CD4-positive, alpha-beta T cell treated with Interleukin-12 subunit alpha and Interleukin-12 subunit beta, for 1 hour (primary cell): ENCODE measurements at regions not wholly inside any gene's neighbourhood (a gene's known extent, or its start where the extent isn't known, plus 50 kb on each side); places are given as distances from the start of the nearest gene placed in this dataset.
"Not testable (repeated sequence)": the region's sequence is repeated elsewhere in the genome, so short reads cannot be mapped to it uniquely, and the experiment has no call there.

Experiments
- DNase-seq: peaks from one replicate; pipeline ENCODE4 v3.0.0-alpha.2; 2020

DNA sequence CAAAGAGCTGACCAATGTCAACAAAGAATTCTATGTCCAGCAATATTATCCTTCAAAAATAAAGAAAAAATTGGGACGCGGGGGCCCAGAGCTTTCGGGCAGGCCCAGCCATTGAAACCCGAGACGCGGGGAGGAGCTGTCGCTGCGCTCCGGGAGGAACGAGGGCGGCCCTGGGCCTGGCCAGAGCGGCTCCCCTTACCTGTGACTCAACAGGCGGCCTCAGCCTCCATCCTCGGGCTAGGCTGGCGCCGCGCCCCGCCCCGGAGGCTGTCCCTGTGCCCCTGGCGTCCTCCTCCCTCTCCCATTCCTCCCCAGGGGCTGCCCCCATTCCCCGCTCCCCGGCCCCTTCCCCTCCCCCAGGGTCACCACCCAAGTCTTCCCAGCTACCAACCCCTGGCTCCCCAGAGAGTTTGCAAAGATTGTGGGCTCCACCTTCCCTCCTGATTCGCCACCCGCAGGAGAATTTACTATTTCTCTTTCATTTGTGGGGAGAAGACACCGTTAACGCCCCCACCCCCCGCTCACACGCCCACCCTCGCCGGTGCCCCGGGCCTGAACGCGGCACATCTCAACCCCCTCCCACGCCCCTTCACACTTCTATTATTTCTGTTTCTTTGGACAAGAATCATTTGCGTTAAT is 127.9 kb downstream of the ARRDC4 start:
- DNase-seq: not testable (repeated sequence)

DNA sequence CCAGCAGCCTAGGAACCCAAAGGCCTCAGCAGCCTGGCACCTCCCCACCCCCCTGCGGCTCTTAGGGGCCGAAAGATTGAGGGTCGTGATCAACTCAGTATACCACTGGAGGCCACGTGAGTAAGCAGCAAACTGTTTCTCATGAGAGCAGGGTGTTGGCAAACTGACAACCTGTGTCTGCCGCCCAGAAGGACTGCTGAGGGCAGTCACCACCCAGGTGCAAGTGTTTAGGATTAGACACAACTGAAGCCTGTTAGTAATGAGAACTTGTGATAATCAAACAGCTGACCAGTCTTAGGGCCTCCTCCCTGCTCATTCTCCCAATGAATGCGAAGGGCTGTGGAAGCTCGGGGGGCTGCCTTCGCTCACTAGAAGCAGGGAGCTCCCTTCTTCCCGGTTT is 128.8 kb downstream of the ARRDC4 start:
- DNase-seq: not testable (repeated sequence)

DNA sequence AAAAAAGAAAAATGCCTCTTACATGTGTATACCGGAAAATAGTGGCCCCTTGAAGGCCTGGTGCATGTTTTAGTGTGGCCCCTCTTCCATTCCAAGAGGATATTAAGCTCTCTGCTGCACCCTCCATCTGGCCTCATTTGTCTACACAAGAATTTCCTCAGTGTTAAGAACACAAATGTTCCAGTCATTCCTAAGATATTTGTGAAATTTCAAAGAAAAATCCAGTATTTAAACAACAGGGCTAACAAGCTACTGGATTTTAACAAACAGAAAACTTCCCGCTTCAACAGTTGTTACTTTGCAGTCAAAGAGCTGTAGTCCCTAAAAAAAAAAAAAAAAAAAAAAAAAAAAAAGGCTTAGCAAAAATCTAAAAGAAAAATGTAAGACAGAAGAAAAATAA is 137.5 kb downstream of the ARRDC4 start:
- not testable (repeated sequence) for DNase-seq

DNA sequence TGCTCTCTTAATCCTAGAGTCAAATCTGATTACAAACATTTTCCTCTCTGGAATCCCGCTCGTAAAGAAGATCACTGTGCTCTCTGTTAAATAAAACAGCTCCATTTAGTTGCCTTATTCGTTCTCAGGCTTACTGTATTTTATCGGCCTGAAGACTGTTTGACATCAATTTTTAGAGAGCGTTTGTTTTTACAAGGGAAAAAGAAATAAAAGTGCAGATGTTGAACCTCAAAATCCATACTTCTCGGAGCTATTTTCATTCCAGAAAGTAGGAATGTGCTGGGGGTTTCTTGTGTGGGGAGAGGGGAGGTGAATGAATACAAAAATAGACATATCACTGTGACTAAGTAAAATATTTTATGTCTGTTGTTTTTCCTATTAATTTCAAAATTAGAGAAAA is 140.1 kb downstream of the ARRDC4 start:
- not testable (repeated sequence) for DNase-seq

DNA sequence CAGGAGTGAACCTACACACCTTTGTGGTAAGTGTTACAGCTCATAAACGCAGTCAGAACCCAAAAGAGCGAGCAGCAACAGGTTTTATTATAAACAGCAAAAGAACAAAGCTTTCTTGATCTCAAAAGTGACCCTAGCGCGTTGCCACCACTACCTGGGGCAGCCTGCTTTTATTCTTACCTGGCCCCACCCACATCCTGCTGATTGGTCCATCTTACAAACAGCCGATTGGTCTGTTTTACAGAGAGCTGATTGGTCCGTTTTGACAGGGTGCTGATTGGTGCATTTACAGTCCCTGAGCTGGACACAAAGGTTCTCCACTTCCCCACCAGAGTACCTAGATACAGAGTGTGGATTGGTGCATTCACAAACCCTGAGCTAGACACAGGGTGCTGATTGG is 143.1 kb downstream of the ARRDC4 start:
- no peak for DNase-seq

DNA sequence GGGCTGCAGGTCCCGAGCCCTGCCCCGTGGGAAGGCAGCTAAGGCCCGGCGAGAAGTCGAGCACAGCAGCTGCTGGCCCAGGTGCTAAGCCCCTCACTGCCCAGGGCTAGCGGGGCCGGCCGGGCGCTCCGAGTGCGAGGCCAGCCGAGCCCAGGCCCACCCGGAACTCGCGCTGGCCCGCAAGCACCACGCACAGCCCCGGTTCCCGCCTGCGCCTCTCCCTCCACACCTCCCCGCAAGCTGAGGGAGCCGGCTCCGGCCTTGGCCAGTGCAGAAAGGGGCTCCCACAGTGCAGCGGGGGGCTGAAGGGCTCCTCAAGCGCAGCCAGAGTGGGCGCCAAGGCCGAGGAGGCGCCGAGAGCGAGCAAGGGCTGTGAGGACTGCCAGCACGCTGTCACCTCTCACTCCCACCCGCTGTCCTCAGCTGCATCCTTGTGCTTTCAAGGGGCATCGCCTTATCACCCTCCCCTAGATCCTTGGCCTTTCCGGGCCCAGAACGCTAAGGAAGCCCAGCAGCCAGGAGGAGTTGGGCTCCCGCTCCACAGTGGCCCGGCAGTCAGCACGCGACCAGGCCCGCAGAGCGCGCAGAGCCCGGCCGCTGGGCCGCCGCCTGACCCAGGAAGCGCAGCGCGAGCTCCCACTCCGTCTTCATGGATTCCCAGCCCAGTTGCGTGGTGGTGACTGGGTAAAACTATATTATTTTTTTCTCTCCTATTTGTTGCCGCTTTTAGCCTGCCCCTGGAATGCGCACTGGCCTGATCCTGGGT is 144.1 kb downstream of the ARRDC4 start:
- not testable (repeated sequence) for DNase-seq

DNA sequence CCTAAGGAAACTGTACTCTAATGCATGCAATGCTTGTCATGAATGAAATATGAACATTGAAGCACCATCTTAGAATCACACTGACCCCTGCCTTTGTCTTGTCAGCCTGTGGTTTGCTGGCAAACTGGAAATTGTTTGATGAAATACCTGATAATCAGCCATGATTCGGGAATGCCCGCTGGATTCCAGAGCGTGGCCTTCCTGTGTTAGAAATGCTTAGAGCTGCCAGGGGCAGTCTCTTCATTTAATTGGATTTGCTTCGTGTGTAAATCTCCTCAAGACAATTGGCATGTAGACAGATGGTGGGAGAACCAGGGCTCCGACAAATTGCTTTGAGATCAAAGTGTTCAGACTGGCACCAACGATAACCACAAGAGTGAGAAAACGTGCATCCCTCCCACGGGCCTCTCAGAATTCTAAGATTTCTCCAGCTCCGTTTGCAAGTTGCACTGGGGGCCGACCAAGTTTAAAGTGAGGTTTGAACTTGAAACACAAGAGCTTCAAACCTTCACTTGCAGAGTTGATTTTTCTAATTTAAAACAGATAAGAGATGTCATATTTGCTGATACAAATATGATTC is 146.2 kb downstream of the ARRDC4 start:
- DNase-seq: not testable (repeated sequence)

DNA sequence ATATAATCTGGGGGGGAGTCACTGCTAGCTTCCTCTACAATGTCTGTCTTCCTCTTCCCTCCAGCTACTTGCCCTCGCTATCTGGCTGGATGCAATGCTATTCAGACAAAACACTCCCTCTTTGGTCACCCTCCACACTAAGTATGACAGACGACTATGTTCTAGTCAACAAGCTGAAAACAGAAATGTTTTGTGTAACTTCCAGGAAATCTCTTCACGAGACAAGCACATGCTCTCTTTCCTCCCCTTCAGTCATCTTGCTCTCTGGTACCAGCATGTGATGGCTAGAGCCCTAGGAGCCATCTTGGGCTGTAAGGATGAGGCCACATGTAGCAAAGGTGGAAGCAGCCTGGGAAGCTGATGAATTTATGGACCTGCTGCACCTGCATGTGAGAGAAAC is 151.3 kb downstream of the ARRDC4 start:
- DNase-seq: no peak

DNA sequence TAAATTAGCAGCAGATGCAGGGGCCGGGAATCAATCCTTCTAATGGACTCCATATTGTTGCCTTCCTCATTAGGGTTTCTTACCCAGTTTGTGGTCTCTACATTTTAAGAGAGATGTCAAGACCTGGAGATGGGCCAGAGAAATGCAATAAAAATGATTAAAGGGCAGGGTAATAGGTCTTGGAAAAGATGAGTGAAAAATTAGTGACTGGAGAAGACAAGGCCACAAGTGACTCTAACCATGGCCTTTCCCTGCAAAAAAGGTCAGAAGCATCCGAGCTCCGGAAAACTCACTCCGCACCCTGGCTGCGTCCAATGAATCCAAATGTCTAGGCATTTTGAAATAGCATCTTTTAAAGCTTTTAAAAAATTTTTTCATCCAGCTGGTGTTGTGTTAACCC is 152.8 kb downstream of the ARRDC4 start:
- no peak for DNase-seq

DNA sequence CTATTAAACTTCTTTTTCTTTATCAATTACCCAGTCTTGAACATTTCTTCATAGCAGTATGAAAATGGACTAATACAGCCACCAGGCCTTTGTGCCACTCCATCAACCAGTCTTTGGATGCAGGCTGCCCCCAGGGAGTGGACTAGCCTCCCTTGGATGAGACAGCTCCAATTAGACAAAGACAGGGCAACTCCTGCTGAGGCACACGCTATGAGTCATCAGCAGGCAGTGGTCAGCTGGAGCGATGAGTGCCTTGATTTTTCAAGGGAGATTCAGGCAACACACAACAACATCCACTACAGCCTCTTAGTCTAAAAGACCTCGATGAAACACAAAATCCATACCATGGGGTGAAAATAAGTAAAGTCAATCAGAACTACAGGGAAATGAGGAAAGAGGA is 160.1 kb downstream of the ARRDC4 start:
- no peak for DNase-seq

DNA sequence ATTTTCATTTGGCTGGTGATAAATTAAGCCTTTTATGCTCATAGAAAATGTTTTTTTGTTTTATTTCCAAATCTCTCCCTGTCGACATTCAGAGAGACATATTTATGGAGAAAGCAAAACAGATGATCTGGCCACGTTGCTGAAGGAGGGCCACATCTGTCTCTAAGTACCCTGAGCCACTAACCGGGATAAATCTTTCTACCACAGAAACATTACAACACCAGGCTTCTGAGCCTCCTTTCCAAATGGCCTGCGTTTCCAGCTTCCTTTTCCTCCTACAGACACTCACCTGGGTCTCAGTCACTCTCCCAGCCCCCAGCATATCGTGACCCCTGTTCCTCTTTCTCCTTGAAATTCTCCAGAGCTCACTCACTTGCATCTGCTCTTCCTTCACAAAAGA is 161.0 kb downstream of the ARRDC4 start:
- DNase-seq: no peak

DNA sequence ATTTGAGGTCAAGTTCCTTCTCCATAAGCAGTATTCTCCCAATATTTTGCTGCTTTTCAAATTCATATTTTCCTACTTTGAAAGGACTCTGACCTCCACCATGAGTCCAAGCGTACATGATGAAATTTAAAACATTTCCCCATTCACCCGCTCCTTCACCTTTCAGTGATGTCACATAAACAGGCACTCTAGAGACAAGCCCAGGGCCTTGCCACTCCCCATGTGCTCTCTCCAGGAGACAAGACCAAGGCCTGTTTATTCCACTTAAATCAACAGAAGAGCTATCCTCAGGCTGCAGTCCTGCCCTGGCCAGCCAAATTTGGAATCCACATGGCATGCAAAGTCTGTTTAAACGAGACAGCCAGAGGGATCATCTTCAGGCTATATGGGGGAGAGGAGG is 161.5 kb downstream of the ARRDC4 start:
- no peak for DNase-seq

DNA sequence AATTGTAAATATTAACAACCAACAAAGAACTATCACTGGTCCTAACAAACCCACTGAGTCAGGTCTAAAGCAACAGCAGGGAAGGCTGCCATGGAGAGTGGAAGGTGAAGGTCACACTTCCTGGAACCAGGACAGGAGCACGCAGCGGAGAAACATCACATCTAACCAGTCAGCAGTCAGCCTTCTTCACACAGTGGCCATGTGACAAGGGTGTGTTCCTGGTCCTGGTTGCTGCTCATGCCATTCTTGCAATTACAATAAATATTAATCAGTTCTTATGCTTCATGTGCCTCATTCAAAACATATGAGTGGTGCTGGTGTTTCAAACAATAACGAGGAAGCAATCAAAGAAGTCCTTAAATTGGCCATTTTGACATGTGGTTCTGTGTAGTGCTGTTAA is 162.8 kb downstream of the ARRDC4 start:
- DNase-seq: no peak

DNA sequence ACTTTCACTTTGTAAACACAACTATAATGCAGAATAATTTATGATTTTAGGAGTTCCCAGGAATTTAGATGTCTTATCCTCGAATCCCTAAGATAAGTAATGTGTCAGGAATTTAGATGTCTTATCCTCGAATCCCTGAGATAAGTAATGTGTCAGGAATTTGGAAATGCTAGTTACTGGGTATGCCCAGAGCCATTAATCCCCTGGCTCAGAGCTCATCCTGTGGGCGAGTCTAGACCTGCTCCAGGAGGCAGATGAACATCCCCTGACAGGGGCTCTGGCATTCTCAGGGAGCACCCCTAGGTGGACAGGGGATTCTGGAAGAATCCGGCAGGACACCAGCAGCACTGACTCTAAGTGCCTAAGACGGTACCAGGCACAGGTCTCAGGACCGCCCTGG is 163.3 kb downstream of the ARRDC4 start:
- no peak for DNase-seq

DNA sequence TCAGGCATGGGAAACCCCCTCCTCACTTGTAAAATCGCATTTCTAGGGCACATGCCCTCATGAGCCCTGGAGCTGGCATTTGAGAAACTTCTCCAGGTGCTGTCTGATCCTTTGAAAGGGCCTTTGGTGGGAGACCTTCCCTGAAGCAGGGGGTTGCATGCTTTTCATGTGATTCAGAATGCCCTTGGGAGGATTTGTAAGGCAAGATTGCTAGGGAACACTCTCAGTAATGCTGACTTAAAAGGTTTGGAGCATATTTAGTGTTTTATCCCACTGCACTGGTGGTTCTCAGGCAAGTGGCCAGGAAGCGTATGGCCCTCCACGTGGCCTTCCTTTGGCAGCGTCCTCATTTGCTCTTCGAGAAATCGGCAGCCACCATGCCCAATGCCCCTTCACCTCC is 164.1 kb downstream of the ARRDC4 start:
- DNase-seq: no peak

DNA sequence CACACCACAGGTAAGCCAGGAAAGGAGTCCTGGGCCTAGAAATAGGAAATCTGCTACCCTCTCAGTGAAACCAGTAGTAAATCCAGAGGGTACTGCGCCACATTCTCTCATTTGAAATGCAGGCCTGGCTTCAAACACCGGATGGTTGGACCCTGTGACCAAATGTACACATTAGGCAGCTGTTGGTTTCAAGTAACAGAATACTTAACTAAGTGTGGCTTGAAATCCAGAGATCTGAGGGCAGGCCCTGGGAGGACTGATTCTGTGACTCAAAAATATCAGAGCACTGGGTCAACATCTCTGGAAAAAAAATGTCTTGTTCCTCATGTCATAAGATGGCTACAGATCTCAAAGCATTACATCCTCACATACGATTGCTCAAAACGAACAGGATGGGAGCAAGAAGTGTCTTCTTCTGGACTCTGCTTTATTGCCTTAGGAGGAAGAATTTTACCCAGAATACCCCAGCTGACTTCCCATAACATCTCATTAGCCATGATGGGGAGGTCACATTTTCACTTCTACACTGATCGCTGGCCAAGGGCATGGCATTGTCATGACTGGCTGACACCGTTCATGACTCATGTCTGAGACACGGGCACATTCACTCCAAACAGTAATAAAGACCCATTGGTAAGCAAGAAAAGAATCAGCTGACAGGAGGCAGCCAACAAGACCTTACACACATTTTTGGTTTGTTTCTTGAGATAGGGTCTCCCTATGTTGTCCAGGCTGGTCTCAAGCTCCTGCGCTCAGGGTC is 166.0 kb downstream of the ARRDC4 start:
- DNase-seq: no peak

DNA sequence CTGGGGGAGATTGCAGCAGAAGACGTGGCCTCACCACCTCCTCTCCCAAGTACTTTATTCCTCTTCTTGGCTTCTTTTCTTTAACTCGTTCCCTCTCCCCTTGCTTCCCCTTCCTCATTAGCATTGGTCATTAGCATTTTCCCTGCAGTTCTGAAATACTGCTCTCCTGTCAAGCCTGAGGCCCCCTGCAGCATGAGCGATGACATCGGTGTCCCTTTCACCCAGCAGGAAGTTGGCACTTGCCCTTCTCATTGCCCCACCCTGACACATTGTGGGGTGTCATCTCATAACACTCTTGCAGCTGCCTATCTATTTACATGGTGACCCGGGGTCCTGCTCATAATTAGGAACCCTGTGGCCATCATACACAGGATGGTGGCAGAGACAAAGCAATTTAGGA is 167.1 kb downstream of the ARRDC4 start:
- DNase-seq: no peak

DNA sequence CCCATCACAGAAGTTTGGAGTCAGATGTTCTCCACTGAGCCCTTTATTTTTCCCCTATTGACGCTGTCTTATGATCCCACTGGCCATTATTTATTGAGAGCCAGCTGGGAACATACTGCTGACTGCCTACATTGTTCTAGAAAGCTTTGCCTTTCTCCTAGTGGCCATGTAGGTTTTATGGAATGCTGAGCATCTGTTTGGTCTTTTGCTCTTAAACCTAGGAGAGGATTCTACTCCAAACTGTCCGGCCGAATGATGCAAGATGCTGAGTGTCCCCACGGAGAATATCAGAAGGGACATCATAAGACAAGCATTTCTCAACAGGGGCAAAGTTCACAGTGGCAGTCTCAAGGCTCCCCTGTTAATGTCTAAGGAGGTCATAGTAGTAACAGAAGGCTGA is 171.4 kb downstream of the ARRDC4 start:
- DNase-seq: no peak

DNA sequence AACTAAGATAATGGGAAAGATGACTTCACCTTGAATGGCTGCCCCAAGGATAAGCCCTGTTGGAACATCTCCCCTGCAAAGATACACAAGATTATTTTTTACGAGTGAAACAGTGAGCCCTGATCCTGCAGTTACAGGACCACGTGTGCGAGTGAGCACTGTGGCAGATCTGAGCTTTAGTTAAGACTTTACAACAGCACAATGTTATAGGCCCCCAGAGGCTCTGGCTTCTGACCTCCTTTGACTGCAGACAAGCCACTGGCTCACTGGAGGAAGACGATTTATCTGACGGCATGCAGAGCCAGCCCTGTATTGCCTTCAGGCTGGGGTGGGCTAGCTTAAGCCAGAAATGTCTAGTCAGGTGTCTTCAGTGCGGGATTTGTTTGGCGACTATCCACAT is 174.4 kb downstream of the ARRDC4 start:
- DNase-seq: no peak

DNA sequence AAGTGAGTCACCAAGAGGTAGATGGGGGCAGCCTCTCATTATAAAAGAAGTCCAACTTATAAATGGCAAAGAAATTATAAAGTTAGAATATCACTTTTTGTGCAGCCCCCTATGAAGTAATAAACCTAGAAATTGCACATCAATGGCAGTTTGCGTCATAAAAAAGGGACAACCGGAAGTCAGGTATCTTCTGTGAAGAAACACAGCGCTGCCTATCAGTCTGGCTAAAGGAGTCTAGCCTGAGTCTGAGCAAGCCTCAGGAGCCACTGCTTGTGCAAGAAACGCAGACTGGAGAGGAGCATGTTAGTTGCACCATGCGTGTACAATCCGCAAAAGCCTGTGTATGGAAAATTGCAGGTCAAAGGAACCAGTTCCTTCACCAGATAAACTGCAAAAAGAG is 178.4 kb downstream of the ARRDC4 start:
- no peak for DNase-seq

DNA sequence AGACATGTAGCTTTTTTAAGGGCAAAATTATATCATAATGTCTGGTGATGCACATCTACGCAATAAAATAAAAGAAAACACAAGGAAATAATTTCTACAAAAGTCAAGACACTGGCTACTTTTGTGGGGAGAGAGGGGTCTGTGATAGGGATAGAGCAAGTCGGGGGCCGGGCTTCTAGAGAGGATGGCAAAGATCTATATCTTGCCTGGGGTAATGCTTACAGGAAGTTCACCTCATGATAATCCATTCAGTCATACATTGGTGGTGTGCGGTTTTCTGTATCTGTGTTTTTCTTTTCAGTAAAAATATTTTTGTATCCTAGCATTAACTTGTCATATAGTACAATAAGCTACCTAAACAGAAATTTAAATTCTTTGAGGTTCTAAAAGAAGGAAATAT is 178.8 kb downstream of the ARRDC4 start:
- DNase-seq: no peak

DNA sequence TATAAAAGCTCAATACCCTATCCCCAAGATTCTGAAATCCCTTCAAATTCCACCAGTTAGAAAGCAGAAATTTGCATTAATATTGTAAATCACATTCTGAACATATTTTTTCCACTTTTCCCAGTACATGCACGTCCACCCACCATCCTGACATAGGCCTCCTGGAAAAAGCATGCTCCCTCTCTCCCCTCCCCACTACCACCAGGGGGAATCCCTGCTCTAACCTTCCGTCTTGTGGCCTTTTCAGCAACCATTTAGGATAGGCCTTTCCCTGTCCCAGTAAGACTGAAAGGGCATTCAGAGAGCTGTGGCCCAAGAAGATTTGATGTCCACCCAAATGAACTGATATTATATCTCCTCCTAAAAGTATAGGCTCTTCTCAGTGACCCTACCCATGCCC is 182.1 kb downstream of the ARRDC4 start:
- DNase-seq: no peak

DNA sequence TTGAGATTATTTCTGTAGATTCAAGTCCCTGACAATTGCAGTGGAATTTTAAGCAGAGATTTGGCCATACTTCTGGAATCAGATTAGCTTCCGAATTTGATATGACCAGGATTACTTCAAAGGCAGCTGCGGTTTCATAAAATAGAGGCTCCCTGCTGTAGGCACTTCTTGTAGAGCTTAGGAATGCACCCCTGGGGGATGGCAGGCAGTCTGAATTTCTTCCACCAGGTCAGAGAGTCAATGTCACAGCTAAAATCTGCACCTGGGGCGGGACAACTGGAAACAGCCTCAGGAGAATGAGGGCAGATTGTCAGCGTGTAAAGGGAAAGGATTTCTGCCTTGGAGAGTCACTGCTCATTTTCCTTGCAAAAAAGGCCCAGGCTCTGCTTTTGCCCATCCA is 182.6 kb downstream of the ARRDC4 start:
- DNase-seq: no peak

DNA sequence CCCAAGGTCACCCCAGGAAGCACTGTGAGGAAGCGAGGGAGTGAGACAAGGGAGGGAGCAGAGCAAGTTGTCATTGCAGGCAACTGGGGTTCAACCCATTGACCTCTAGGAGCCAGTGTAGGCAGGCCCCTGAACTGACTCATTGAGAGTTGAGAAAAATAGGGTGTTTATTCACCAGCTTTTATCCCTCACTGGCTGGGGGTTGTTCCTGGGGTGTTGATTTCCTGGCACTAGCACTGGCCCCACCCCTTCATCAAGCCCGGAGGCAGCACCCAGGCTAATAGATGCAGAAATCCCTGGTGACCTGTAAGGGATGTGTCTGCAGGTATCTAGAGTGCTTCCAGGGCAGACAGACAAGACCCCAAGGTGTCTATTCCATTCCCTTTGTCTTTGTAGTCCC is 183.9 kb downstream of the ARRDC4 start:
- DNase-seq: no peak
